HEK293T (cell line): ENCODE measurements at regions not wholly inside any gene's neighbourhood (a gene's known extent, or its start where the extent isn't known, plus 50 kb on each side); places are given as distances from the start of the nearest gene placed in this dataset.

Source experiments
- CTCF ChIA-PET: fragments of 350-600 bp; formaldehyde crosslinking; extraction: SDS; loops from one replicate; lab custom pipeline; 2021; ENCODE audit warnings: antibody characterized with exemption, inconsistent platforms; lab: Yijun Ruan, JAX
- POLR2A ChIA-PET: fragments of 350-600 bp; formaldehyde crosslinking; extraction: SDS; loops from one replicate; lab custom pipeline; 2020; ENCODE audit warnings: antibody characterized with exemption, inconsistent platforms; lab: Yijun Ruan, JAX
- DNase-seq: peaks from one replicate; pipeline ENCODE4 v3.0.0; 2012; ENCODE audit warnings: mixed read lengths; ENCODE audit errors: extremely low spot score
- ARNT ChIP-seq: fragments of 450-650 bp; IDR thresholded peaks from 2 replicates; pipeline ENCODE4 v1.6.1; 2017; ENCODE audit warnings: mild to moderate bottlenecking
- BHLHE40 ChIP-seq: fragments of 450-650 bp; IDR thresholded peaks from 2 replicates; pipeline ENCODE4 v1.6.1; 2016; ENCODE audit warnings: mild to moderate bottlenecking, moderate library complexity, borderline replicate concordance
- CTBP1 ChIP-seq: fragments of 450-650 bp; IDR thresholded peaks from 2 replicates; pipeline ENCODE4 v1.6.1; 2016; ENCODE audit warnings: borderline replicate concordance
- ELF4 ChIP-seq: fragments of 450-650 bp; IDR thresholded peaks from 2 replicates; pipeline ENCODE4 v1.6.1; 2017; ENCODE audit warnings: antibody characterized with exemption
- FOXA1 ChIP-seq: fragments of 450-650 bp; IDR thresholded peaks from 2 replicates; pipeline ENCODE4 v1.6.1; 2016; ENCODE audit warnings: mild to moderate bottlenecking
- FOXK2 ChIP-seq: fragments of 450-650 bp; IDR thresholded peaks from 2 replicates; pipeline ENCODE4 v1.6.1; 2016; ENCODE audit warnings: mild to moderate bottlenecking
- FOXM1 ChIP-seq: fragments of 450-650 bp; IDR thresholded peaks from 2 replicates; pipeline ENCODE4 v1.6.1; 2017; ENCODE audit warnings: mild to moderate bottlenecking, borderline replicate concordance
- HDGF ChIP-seq: fragments of 450-650 bp; IDR thresholded peaks from 2 replicates; pipeline ENCODE4 v1.6.1; 2017; ENCODE audit warnings: antibody characterized with exemption, borderline replicate concordance
- L3MBTL2 ChIP-seq: fragments of 450-650 bp; conservative IDR thresholded peaks from 2 replicates; pipeline ENCODE4 v1.6.1; 2016; ENCODE audit warnings: mild to moderate bottlenecking
- LEF1 ChIP-seq: fragments of 450-650 bp; IDR thresholded peaks from 2 replicates; pipeline ENCODE4 v1.6.1; 2017; ENCODE audit warnings: mild to moderate bottlenecking, borderline replicate concordance
- NFRKB ChIP-seq: fragments of 450-650 bp; IDR thresholded peaks from 2 replicates; pipeline ENCODE4 v1.6.1; 2016; ENCODE audit warnings: mild to moderate bottlenecking, moderate library complexity
- PKNOX1 ChIP-seq: fragments of 450-650 bp; IDR thresholded peaks from 2 replicates; pipeline ENCODE4 v1.6.1; 2016
- SP1 ChIP-seq: fragments of 450-650 bp; IDR thresholded peaks from 2 replicates; pipeline ENCODE4 v1.6.1; 2017
- SUZ12 ChIP-seq: fragments of 450-650 bp; IDR thresholded peaks from 2 replicates; pipeline ENCODE4 v1.6.1; 2016; ENCODE audit warnings: mild to moderate bottlenecking
- TARDBP ChIP-seq: fragments of 450-650 bp; IDR thresholded peaks from 2 replicates; pipeline ENCODE4 v1.6.1; 2016
- ZNF384 ChIP-seq: fragments of 450-650 bp; IDR thresholded peaks from 2 replicates; pipeline ENCODE4 v1.6.1; 2016

- TF ChIP-seq CTBP1 (no peak), HDGF (no peak), PKNOX1 (no peak), BHLHE40 (no peak), ZNF384 (no peak), ARNT (no peak), FOXM1 (no peak), ELF4 (no peak), TARDBP (no peak), SUZ12 (no peak), L3MBTL2 (no peak), NFRKB (no peak), LEF1 (no peak), FOXA1 (no peak), FOXK2 (no peak), SP1 (no peak)
- no peak for DNase-seq
- POLR2A ChIA-PET: no interaction called here
- CTCF ChIA-PET: no interaction called here
Observed at GRCh38 chr17:68122587-68122986, 87.1 kb downstream of the KPNA2 start.

GRCh38 chr17:68125111-68125870 lies 89.8 kb downstream of the KPNA2 start:
- TF ChIP-seq FOXA1: no peak
- TF ChIP-seq CTBP1: no peak
- TF ChIP-seq PKNOX1: no peak
- TF ChIP-seq L3MBTL2: no peak
- no peak for TF ChIP-seq SP1
- TF ChIP-seq SUZ12: no peak
- CTCF ChIA-PET: no interaction called here
- DNase-seq: no peak
- POLR2A ChIA-PET: no interaction called here

- TF ChIP-seq NFRKB (no peak), SP1 (no peak), ELF4 (no peak), FOXK2 (no peak), CTBP1 (no peak), HDGF (no peak), ZNF384 (no peak), PKNOX1 (no peak), FOXM1 (no peak), SUZ12 (no peak), LEF1 (no peak), TARDBP (no peak), L3MBTL2 (no peak), ARNT (no peak), FOXA1 (no peak)
- DNase-seq: no peak
- ChIA-PET POLR2A (no interaction called here), CTCF (interaction anchor here (1.0 kb wide), 1 partner anchor 10 kb away, joined by 4 read pairs; no protein-coding TSS in a partner anchor)
Observed at GRCh38 chr17:68127914-68128313, 92.4 kb downstream of the KPNA2 start.

GRCh38 chr17:68131456-68131855 lies 95.9 kb downstream of the KPNA2 start:
- CTCF ChIA-PET: no interaction called here
- POLR2A ChIA-PET: no interaction called here
- no peak for DNase-seq
- TF ChIP-seq CTBP1 (no peak), L3MBTL2 (no peak), FOXM1 (no peak), LEF1 (no peak), ARNT (no peak), BHLHE40 (no peak), HDGF (no peak), PKNOX1 (no peak), ELF4 (no peak), SUZ12 (no peak), TARDBP (no peak), FOXA1 (no peak), FOXK2 (no peak), ZNF384 (no peak), NFRKB (no peak), SP1 (no peak)

GRCh38 chr17:68133346-68134045 lies 98.0 kb downstream of the KPNA2 start:
- no peak for DNase-seq
- ChIA-PET CTCF (no interaction called here), POLR2A (no interaction called here)
- TF ChIP-seq L3MBTL2 (no peak), FOXM1 (no peak), NFRKB (no peak), FOXA1 (no peak), TARDBP (no peak), FOXK2 (no peak), PKNOX1 (no peak), SUZ12 (no peak), BHLHE40 (no peak), ELF4 (no peak), ARNT (no peak), HDGF (no peak)
